MCF 10A (cell line): ENCODE measurements at regions not wholly inside any gene's neighbourhood (a gene's known extent, or its start where the extent isn't known, plus 50 kb on each side); places are given as distances from the start of the nearest gene placed in this dataset.
A peak's percentile ranks its signal among the peaks of the same experiment; 100 is the strongest.

Experiments
- BruUV-seq: library from RNA; stranded (reverse); fragments of 400-500 nt; replicated peaks from 2 replicates; lab custom pipeline; 2021; lab: Mats Ljungman, UMichigan
- CTCF ChIA-PET: fragments of 300-600 bp; sonication (Branson Sonifier 250); formaldehyde crosslinking; extraction: SDS; loops from one replicate; lab custom pipeline; 2021; ENCODE audit warnings: antibody characterized with exemption, inconsistent platforms; lab: Yijun Ruan, JAX
- POLR2A ChIA-PET: fragments of 300-600, 350-650 bp; sonication (Branson Sonifier 250); formaldehyde crosslinking; extraction: SDS; loops from one replicate; lab custom pipeline; 2020; ENCODE audit warnings: antibody characterized with exemption, inconsistent platforms; lab: Yijun Ruan, JAX
- DNase-seq: peaks from one replicate; pipeline ENCODE4 v3.0.0-alpha.2; 2018; ENCODE audit not compliant: unreplicated experiment
- H3K27ac Mint-ChIP-seq: one replicate; pipeline ENCODE4 v1.8.0; 2022; ENCODE audit warnings: mild to moderate bottlenecking, low read depth, mixed read lengths; ENCODE audit not compliant: unreplicated experiment
- H3K27me3 Mint-ChIP-seq: one replicate; pipeline ENCODE4 v1.8.0; 2022; ENCODE audit warnings: mixed read lengths; ENCODE audit not compliant: insufficient read depth, unreplicated experiment
- H3K36me3 Mint-ChIP-seq: one replicate; pipeline ENCODE4 v1.8.0; 2022; ENCODE audit warnings: mild to moderate bottlenecking, moderate library complexity, mixed read lengths; ENCODE audit not compliant: insufficient read depth, unreplicated experiment
- H3K4me1 Mint-ChIP-seq: one replicate; pipeline ENCODE4 v1.8.0; 2022; ENCODE audit warnings: mixed read lengths; ENCODE audit not compliant: insufficient read depth, unreplicated experiment
- H3K4me3 Mint-ChIP-seq: one replicate; pipeline ENCODE4 v1.8.0; 2022; ENCODE audit warnings: mild to moderate bottlenecking, moderate library complexity, mixed read lengths; ENCODE audit not compliant: unreplicated experiment
- H3K9me3 Mint-ChIP-seq: one replicate; pipeline ENCODE4 v1.8.0; 2022; ENCODE audit warnings: mixed read lengths; ENCODE audit not compliant: unreplicated experiment
- CTCF ChIP-seq: fragments of 200-600 bp; IDR thresholded peaks from one replicate; pipeline ENCODE4 v1.8.0; 2022; ENCODE audit warnings: antibody characterized with exemption, mild to moderate bottlenecking; ENCODE audit not compliant: unreplicated experiment
- intact Hi-C: fragments of 100-400 bp; cut with micrococcal nuclease; formaldehyde crosslinking; loops from 2 replicates; pipeline ENCODE4 v1.14.1; 2022

- Mint-ChIP-seq H3K36me3 (no peaks in the 10 kb centered on the region), H3K27me3 (no peaks in the 10 kb centered on the region), H3K4me3 (no peak overlapping the region), H3K9me3 (no peaks in the 10 kb centered on the region), H3K27ac (no peak overlapping the region), H3K4me1 (no peaks in the 10 kb centered on the region)
- no peak for TF ChIP-seq CTCF
- intact Hi-C loops = no loop called here
- CTCF ChIA-PET = interaction anchor here (0.7 kb wide), 2 partner anchors 998 to 1534 kb away, joined by 3 read pairs; no protein-coding TSS in a partner anchor
- DNase-seq = peak; percentile 73
- POLR2A ChIA-PET = interaction anchor here (0.6 to 1.5 kb wide), 3 partner anchors 67 to 343 kb away, joined by 3 read pairs; no protein-coding TSS in a partner anchor
- no TSS peak for BruUV-seq
Measured at GRCh38 chr13:60787083-60787482, 390.1 kb downstream of the TDRD3 start.

- Mint-ChIP-seq H3K27ac (no peak overlapping the region), H3K36me3 (no peaks in the 10 kb centered on the region), H3K9me3 (no peaks in the 10 kb centered on the region), H3K4me1 (no peaks in the 10 kb centered on the region), H3K27me3 (no peaks in the 10 kb centered on the region), H3K4me3 (no peak overlapping the region)
- no peak for DNase-seq
- ChIA-PET CTCF (no interaction called here), POLR2A (no interaction called here)
- no TSS peak for BruUV-seq
- intact Hi-C loops = no loop called here
- TF ChIP-seq CTCF = no peak
Measured at GRCh38 chr13:60772726-60773125, 375.7 kb downstream of the TDRD3 start.

GRCh38 chr13:60765700-60766411 lies 368.8 kb downstream of the TDRD3 start:
- intact Hi-C loops = no loop called here
- Mint-ChIP-seq H3K9me3 (peaks cover 13% of the 10 kb centered on the region), H3K4me1 (no peaks in the 10 kb centered on the region), H3K36me3 (no peaks in the 10 kb centered on the region), H3K27me3 (no peaks in the 10 kb centered on the region), H3K4me3 (no peak overlapping the region), H3K27ac (no peak overlapping the region)
- BruUV-seq = no TSS peak
- no peak for TF ChIP-seq CTCF
- ChIA-PET POLR2A (no interaction called here), CTCF (no interaction called here)
- DNase-seq = no peak

- Mint-ChIP-seq H3K27me3 (peaks cover 8% of the 10 kb centered on the region), H3K27ac (no peak overlapping the region), H3K36me3 (no peaks in the 10 kb centered on the region), H3K4me3 (no peak overlapping the region), H3K4me1 (peaks cover 10% of the 10 kb centered on the region), H3K9me3 (peaks cover 17% of the 10 kb centered on the region)
- CTCF ChIA-PET = no interaction called here
- intact Hi-C loops = no loop called here
- no peak for TF ChIP-seq CTCF
- BruUV-seq = no TSS peak
- DNase-seq = no peak
- POLR2A ChIA-PET = no interaction called here
Measured at GRCh38 chr13:60759499-60759898, 362.5 kb downstream of the TDRD3 start.
